Skin epidermis (tissue), 12 donors: ENCODE measurements at regions not wholly inside any gene's neighbourhood (a gene's known extent, or its start where the extent isn't known, plus 50 kb on each side); places are given as distances from the start of the nearest gene placed in this dataset.

Experiments
- H3K27ac ChIP-seq, 21 experiments: fragments of 200-600 bp; sonication (generic) in 11 of 21; one replicate each; pipeline ENCODE4 v1.5.0; 2020; ENCODE audit warnings: mild to moderate bottlenecking in 3 of 21, inconsistent platforms in 2 of 21, moderate library complexity in 2 of 21
- H3K4me3 ChIP-seq, 7 experiments: fragments of 200-600 bp; sonication (generic) in 2 of 7; one replicate each; pipeline ENCODE4 v1.5.0; 2020; ENCODE audit warnings: inconsistent platforms in 2 of 7, mild to moderate bottlenecking in 2 of 7, moderate library complexity in 1 of 7

- H3K27ac ChIP-seq: no peak overlapping the region
Observed at GRCh38 chr11:116301141-116301540, 471.6 kb downstream of the BUD13 start.

DNA sequence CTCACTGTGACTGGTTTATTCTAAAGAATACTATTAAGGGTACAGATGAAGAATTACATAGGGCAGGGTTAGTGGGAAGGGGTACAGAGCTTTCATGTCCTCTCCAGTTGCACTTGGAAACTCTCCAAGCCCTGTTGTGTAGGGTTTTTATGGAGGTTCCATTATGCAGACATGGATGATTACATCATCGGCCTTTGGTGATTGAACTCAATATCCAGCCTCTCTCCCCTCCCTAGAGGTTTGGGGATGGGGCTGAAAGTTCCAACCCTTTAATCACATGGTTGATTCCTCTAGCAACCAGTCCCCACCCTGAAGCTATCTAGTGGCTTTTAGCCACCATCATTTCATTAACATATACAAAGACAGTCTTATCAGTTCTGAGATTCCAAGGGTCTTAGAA lies 472.6 kb downstream of the BUD13 start:
- Histone ChIP-seq H3K27ac (no peak overlapping the region), H3K4me3 (no peak overlapping the region)

More at GRCh38 chr11:116301141-116301540, 471.6 kb downstream of the BUD13 start:
- H3K4me3 ChIP-seq: no peak overlapping the region

- Histone ChIP-seq H3K4me3 (no peak overlapping the region), H3K27ac (no peak overlapping the region)
Observed at GRCh38 chr11:116294630-116295029, 478.2 kb downstream of the BUD13 start.

GRCh38 chr11:116287866-116288265 lies 484.9 kb downstream of the BUD13 start:
- no peak overlapping the region for H3K4me3 ChIP-seq
- no peak overlapping the region for H3K27ac ChIP-seq

- H3K4me3 ChIP-seq: no peak overlapping the region
- H3K27ac ChIP-seq: no peak overlapping the region
Observed at GRCh38 chr11:116285026-116285425, 487.8 kb downstream of the BUD13 start.

DNA sequence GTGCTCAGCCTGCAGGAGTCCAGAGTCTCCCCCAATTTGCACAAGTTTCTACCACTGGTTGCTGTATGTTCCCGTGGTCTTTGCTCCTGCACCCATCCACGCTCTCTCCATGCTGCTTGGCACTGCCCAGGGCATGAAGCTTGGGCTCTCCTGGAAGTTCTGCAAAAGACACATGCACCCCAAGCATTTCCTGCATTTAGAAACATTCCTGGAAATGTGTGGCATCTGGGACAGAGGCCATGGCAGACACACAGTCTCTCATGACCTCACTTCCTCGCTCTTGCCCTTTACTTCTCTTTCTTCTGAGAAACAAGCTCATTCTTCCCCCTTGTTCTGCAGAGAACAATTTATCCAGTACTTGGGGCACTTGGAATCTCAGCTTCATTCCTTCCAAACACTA lies 489.5 kb downstream of the BUD13 start:
- no peak overlapping the region for H3K4me3 ChIP-seq
- H3K27ac ChIP-seq: no peak overlapping the region

DNA sequence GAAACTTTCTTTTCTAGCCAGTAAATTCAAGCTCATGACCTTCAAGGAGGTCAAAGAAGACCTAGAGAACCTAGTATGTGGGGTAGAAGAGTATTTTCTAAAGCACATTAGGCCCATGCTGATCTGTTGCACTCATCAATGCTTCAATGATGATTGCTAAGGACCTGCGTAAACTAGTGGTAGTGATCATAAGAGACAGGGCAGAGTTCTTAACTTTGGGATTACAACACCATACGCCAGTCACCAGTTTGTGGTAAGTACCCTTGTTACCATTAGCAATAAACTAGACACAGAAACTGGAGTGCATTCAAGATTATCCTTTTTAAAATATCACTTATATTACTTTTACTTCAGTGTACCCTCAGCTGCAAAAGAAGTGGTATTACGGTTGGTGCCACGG lies 490.3 kb downstream of the BUD13 start:
- Histone ChIP-seq H3K4me3 (no peak overlapping the region), H3K27ac (no peak overlapping the region)

DNA sequence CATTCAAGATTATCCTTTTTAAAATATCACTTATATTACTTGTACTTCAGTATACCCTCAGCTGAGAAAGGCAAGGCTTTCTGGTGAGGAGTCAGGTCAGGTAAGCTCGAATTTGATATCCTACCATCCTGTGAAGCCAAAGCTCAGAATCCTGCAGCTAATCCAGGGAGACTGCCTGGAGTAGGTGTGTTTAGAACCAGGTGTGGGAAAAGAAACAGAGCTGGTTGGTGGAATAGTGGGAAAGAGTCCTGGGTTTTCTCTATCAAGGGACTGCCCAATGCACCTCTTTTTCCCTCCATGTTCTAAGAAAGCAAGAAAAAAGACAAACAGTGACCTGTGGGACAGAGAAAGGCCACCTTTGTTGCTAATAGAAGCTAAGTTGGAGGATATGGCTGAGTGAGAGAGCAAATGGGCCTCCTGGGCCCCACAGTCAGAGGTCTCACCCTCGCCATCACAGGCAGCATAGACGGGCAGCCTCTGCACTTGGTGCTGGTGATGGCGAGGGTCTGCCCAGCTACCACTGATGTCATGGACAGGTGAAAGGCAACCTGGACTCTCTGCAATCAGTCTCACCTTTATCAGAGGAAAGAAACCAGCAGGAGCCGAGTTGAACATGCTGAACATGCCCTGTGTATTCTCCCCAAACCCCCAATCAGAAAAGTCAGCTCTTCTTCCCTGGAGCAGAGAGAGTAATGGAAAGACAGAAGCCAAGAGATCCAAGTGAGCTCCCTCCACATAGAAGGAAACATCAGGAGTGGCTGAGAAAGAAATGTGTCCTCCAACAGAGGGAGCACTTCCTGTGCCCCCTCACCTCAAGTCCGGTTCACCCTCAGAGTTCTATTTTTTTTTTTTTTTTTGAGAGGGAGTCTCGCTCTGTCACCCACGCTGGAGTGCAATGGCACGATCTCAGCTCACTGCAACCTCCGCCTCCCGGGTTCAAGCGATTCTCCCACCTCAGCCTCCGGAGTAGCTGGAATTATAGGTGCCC lies 491.3 kb downstream of the BUD13 start:
- H3K27ac ChIP-seq: no peak overlapping the region
- no peak overlapping the region for H3K4me3 ChIP-seq

DNA sequence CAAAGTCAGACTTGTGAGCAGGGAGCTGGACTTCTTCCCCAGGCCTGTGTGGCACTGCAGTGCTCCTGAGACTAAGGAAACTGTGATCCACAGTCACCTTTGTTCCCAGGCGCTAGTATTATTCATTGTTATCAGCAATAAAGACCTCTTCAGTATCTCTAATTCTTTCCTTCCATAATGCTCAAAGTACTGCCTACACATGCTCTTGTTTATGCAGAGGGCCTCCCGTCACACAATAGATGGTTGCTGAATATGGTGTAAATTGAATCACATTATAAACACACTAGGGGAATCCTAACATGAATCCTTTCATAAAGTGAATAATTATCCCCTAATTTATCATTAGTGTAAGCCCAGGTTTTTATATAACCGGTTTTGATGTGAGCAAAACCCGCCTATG lies 493.3 kb downstream of the BUD13 start:
- no peak overlapping the region for H3K4me3 ChIP-seq
- H3K27ac ChIP-seq: no peak overlapping the region

DNA sequence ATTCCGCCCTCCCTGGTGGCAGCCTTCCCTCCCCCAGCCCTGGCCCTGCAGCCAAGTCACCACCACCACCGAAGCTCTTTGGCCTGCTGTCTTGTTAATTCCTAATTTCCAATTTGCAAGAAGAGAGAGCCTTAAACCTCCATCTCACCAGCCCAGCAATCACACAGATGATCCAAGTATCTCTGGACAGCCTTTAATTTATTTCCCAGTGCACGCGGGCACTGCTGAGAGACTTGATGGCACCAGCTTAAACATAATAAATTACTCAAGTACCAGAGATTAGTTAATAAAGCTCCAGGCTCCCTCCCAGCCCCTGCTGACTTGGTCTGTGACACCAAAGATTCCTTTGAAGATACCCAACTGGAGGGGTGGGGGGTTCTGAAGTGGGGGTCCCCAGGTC lies 494.7 kb downstream of the BUD13 start:
- Histone ChIP-seq H3K4me3 (no peak overlapping the region), H3K27ac (no peak overlapping the region)

DNA sequence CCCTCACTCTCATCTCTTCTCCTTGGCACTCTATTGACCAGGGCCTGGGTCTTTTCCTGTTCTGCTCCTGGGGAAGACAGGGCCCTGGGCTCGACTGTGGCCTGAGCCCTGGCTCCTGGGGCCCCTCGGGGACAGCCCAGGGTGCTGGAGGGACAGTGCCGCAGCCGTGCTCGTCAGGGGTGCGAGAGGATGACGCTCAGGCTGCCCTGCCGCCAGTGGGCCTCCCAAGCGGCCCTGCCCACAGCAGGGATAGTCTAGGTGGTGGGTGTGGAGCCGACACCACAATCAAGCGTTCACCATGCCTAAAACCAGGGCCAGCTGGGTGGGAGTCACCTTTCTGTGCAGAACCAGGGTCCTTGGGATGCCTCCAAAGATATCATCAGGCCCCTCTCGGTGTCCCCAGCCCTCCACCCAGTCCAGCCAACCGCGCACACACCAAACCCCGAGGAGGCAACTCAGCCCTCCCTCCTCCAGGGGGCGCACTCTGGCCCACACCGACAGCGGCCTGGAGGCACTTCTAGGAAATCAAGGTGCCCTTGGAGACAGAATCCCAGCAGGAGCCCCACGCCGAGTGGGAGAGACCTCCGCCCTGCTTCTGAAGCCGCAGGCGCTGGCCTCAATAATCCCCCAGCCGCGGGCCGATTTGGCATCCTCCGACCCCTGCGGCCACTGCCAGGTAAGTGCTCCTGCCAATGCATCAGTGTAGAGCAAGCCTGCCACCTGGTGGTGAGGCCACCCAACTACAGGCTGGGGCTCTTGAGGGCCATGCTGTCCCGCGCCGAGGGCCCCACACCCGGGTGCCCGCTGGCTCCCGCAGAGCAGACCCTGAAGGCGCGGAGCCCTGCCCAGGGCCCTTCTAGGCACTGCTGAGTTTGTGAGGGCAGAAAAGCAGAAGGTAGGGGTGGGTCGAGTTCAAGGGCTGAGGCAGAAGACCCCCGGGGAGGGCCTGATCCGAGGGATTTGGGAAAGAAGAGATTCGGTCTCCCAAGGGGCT lies 496.4 kb downstream of the BUD13 start:
- no peak overlapping the region for H3K4me3 ChIP-seq

DNA sequence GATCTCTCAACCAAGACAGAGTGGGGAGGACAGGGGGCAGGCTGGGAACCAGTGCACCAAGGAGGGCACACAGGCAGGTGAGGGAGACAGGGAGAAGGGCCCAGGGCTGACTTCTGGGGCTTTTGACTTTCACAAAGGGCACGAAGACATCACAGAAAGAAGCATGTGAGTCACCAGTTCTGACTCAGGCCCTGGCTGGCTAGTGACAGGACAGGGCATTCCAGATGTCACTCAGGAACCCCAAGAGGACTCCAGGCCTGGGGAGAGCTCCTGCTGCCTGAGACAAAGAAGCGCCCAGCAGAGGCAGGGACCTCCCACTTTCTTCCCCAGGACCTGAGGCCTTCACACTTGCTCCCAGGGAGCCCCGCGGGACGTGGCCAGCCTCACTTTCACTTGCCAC lies 497.2 kb downstream of the BUD13 start:
- H3K27ac ChIP-seq: no peak overlapping the region
- H3K4me3 ChIP-seq: no peak overlapping the region

More for the DNA sequence above, 496.4 kb downstream of the BUD13 start:
- no peak overlapping the region for H3K27ac ChIP-seq

GRCh38 chr11:116274521-116274920 lies 498.3 kb downstream of the BUD13 start:
- H3K4me3 ChIP-seq: no peak overlapping the region
- H3K27ac ChIP-seq: no peak overlapping the region

DNA sequence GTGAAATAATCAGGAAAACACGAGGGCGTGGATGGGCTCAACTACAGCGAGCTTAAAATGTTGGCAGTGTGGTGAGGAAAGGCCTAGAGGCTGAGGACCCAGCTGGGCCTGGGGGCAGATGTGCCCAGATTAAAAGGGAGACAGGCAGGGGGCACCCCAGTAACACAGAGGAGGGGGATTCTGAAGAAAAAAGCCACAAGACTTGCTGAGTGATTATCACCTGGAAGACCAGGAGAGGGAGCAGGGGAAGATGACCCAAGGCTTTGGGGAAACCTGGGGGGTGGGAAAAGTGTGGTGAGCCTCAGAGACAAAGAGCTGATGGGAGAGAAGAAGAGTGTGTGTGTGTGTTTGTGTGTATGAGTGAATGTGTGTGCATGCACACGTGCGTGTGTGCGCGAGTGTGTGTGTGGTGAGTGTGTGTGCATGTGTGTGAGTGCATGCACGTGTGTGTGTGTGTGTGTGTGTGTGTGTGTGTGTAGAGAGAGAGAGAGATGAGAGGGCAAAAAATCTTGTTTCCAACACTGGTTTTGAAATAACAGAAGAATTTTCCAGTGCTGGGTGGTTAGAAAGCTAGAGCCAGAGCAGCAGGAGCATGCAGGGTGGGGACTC lies 500.5 kb downstream of the BUD13 start:
- Histone ChIP-seq H3K4me3 (no peak overlapping the region), H3K27ac (no peak overlapping the region)

DNA sequence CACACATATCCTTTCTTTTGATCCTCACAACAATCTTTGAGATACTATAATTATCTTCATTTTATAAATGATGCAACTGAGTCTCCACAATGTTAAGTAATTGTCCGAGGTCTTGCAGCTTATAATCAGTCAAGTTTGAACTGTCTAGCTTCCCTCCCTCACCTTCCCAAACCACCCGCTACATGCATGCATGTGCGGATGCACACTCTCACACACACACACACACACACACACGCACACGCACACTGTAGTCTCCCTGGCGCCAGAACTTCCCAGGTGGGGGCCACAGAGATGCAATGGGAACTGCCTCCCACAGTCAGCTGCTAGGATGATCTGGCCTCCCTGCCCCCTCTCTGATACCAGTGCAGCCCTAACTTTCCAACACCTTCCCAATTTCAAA lies 501.3 kb downstream of the BUD13 start:
- H3K27ac ChIP-seq: no peak overlapping the region
- H3K4me3 ChIP-seq: no peak overlapping the region

- no peak overlapping the region for H3K27ac ChIP-seq
- H3K4me3 ChIP-seq: no peak overlapping the region
Observed at GRCh38 chr11:116267146-116267545, 505.6 kb downstream of the BUD13 start.

DNA sequence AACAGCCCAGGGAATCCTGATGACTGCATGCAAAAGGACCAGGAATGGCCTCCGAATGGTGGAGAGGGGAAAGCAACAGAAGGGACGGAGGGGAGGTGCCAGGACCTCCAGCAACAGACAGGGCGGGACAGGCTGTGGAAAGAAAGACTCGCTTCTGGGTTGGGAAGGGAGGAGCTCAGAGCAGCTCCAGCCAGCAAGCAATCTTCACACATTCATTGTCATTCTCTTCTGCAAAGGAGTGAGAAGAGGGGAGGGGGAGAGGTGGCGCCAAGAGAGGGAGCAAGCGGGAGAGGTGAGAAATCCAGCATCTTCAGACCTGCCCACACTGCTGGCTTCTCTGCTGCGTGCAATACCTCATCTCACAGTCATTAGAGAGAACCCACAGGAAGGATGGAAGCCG lies 509.0 kb downstream of the BUD13 start:
- no peak overlapping the region for H3K27ac ChIP-seq
- no peak overlapping the region for H3K4me3 ChIP-seq

- no peak overlapping the region for H3K4me3 ChIP-seq
Observed at GRCh38 chr11:116263019-116263418, 509.8 kb downstream of the BUD13 start.

GRCh38 chr11:116262370-116262769 lies 510.4 kb downstream of the BUD13 start:
- Histone ChIP-seq H3K4me3 (no peak overlapping the region), H3K27ac (no peak overlapping the region)

More at GRCh38 chr11:116263019-116263418, 509.8 kb downstream of the BUD13 start:
- no peak overlapping the region for H3K27ac ChIP-seq

DNA sequence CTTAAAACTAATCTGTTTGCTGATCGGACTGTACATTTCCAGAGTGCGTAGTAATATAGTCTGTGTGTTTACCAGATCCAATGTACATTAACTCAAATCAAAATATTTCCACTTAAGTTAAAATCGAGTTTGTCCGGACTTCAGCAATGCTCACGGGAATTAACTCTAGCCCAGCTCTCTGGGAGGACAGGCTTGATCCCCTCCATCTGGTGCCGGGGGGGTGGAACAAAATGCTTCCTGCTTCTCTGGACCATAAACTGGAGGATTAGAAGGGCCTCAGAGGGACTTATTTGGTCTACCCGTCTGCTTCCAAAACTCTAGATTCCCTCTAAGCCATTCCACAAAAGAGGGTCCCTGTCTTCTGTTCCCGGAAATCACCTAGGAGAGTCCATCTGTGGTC lies 511.2 kb downstream of the BUD13 start:
- no peak overlapping the region for H3K4me3 ChIP-seq
- no peak overlapping the region for H3K27ac ChIP-seq
